Upper lobe of left lung (tissue), 6 donors: ENCODE measurements at regions not wholly inside any gene's neighbourhood (a gene's known extent, or its start where the extent isn't known, plus 50 kb on each side); places are given as distances from the start of the nearest gene placed in this dataset.
A peak's percentile ranks its signal among the peaks of the same experiment; 100 is the strongest.

Experiments used
- ATAC-seq, 2 donors: fragments of 200-7000 bp; cut with Tn5 transposase; one replicate each; pipeline ENCODE4 v1.9.1; 2022; ENCODE audit warnings: mild to moderate bottlenecking in 2 of 2, moderate library complexity in 2 of 2; ENCODE audit not compliant: low FRiP score in 2 of 2
- DNase-seq, 2 donors: peaks; one replicate each; pipeline ENCODE4 v3.0.0-alpha.2; 2019 to 2020
- H3K27ac ChIP-seq, 4 donors: fragments of 200-600 bp; sonication (generic); one replicate each; pipeline ENCODE4 v1.5.1; 2016 to 2019
- H3K27me3 ChIP-seq, 4 donors: fragments of 200-600 bp; sonication (generic); one replicate each; pipeline ENCODE4 v1.5.1; 2017 to 2019
- H3K36me3 ChIP-seq, 4 donors: fragments of 200-600 bp; sonication (generic); one replicate each; pipeline ENCODE4 v1.5.1; 2016 to 2019
- H3K4me1 ChIP-seq, 4 donors: fragments of 200-600 bp; sonication (generic); one replicate each; pipeline ENCODE4 v1.5.1; 2018 to 2019
- H3K4me3 ChIP-seq, 4 donors: fragments of 200-600 bp; sonication (generic); one replicate each; pipeline ENCODE4 v1.5.1; 2017 to 2019; ENCODE audit warnings: mild to moderate bottlenecking in 2 of 4, moderate library complexity in 1 of 4
- H3K9me3 ChIP-seq, 4 donors: fragments of 200-600 bp; sonication (generic); one replicate each; pipeline ENCODE4 v1.5.1; 2018 to 2019
- CTCF ChIP-seq, 6 experiments: fragments of 450-650 bp in 4 of 6; fragments of 200-600 bp in 2 of 6; sonication (generic) in 2 of 6; IDR thresholded peaks; one replicate each; pipeline ENCODE4 v1.5.1; 2016 to 2019; ENCODE audit warnings: antibody characterized with exemption in 6 of 6
- EP300 ChIP-seq, 4 donors: sonication (generic); formaldehyde crosslinking; IDR thresholded peaks; one replicate each; pipeline ENCODE4 v1.5.1; 2017; ENCODE audit warnings: antibody characterized with exemption in 4 of 4, control low read depth in 2 of 4
- POLR2A ChIP-seq, 4 donors: fragments of 450-650 bp; IDR thresholded peaks; one replicate each; pipeline ENCODE4 v1.5.1; 2016 to 2017; ENCODE audit warnings: antibody characterized with exemption in 4 of 4, mild to moderate bottlenecking in 2 of 4
- POLR2AphosphoS5 ChIP-seq, 2 donors: sonication (generic); formaldehyde crosslinking; IDR thresholded peaks; one replicate each; pipeline ENCODE4 v1.5.1; 2017; ENCODE audit warnings: antibody characterized with exemption in 2 of 2
- WGBS, 2 donors: methylation state at CpG; one replicate each; pipeline ENCODE4 v1.1.5; 2017 to 2018; 5-methylcytosine and 5-hydroxymethylcytosine counted together
- donor health status: DM: no; HTN: no; CAD: no; lungs with moderate emphysema.
- donor health status: DM: no; HTN: yes; CAD: no; lungs with severe emphysema.

DNA sequence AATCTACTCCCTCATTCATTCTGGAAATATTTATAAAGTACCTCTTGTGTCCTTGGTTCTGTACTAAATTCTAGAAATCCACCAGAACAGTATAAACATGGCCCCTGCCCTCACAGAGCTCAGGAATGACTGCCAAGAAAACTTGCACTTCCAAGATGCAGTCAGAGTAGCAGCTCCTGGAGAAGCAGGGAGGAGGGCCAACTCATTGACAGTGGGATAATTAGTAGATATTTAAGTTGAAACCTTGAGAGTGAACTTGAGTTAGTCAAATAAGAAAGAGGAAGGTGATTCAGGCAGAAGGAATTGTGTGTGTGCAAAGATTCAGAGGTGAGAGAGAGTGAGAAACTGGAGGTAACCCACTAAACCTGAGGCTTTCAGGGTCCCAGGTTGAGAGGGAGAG lies 182.2 kb upstream of the INHBA start:
- Histone ChIP-seq H3K36me3 (no peaks in the 10 kb centered on the region), H3K9me3 (no peaks in the 10 kb centered on the region), H3K27me3 (no peaks in the 10 kb centered on the region), H3K4me3 (no peak overlapping the region), H3K27ac (no peak overlapping the region), H3K4me1 (peaks cover 9 to 19% (median 15%) of the 10 kb centered on the region in 4 donors)
- no peak for TF ChIP-seq POLR2A (IDR thresholded peaks at IDR 0.05)
- TF ChIP-seq CTCF (IDR thresholded peaks at IDR 0.05): no peak
- no peak for TF ChIP-seq EP300 (IDR thresholded peaks at IDR 0.05)
- no peak for TF ChIP-seq POLR2AphosphoS5 (IDR thresholded peaks at IDR 0.05)
- DNase-seq: no peak
- ATAC-seq: no peak

DNA sequence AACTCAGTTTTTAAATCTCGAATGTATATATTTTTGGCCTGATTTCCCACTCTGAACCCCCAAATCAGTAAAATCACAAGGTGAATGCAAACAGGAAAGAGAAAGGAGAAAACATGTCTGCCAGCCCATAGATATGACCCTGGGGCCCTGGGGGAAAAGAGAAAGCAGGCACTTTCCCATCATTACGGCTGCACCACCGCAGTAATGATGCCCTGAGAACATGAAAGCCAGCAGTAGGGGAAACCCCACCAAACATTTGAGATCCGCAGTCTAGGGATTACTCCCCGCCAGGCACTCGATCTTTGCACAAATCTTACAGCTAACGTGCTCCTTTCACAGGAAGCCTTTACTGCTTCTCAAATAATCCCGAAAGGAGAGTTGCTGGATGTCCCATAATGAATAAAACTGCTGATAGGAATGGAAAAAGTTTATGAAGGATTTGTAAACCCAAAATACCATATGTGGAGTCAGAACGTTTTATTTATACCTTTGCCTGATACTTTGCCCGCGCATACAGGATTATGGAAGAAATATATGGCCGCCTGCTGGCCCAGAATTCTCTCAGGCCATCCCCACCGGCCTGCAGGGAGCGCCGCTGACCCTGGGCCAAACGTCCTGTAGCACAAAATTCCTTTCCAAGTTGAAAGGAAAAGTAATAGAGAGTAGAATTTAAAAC lies 180.0 kb upstream of the INHBA start:
- DNase-seq: no peak
- no peak overlapping the region for H3K4me3 ChIP-seq
- ATAC-seq: no peak
- H3K27me3 ChIP-seq: no peaks in the 10 kb centered on the region
- no peaks in the 10 kb centered on the region for H3K9me3 ChIP-seq
- peaks cover 9 to 19% (median 15%) of the 10 kb centered on the region in 4 donors for H3K4me1 ChIP-seq
- 87 to 93% methylated on average over 16 of the region's 16 CpGs for WGBS, 2 donors
- H3K36me3 ChIP-seq: no peaks in the 10 kb centered on the region
- TF ChIP-seq POLR2A (IDR thresholded peaks at IDR 0.05) (no peak), CTCF (IDR thresholded peaks at IDR 0.05) (no peak), POLR2AphosphoS5 (IDR thresholded peaks at IDR 0.05) (no peak), EP300 (IDR thresholded peaks at IDR 0.05) (no peak)
- peak overlapping the region in 1 of 4 donors; percentile 65 for H3K27ac ChIP-seq

DNA sequence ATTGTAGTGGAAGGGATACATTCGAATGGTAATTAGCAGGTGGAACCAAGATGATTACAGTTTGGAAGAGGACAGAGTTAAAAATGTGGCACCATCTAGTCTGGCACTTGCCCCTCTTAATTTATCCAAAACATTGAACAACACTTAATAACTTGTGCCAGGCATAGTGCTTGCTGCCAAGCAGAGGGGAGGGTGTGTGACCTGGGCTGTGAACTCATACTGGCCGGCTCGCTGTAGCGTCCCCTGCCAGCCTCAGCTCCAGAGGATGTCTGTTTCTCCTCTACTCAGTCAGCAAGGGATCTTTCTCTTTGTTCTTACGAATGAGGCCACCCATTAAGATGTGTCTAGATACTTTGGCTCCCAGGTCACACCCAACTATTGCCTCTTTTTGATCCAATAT lies 179.4 kb upstream of the INHBA start:
- DNase-seq (no peak), ATAC-seq (no peak)
- 72 to 77% methylated on average over 5 of the region's 5 CpGs for WGBS, 2 donors
- Histone ChIP-seq H3K27ac (peak overlapping the region; percentile 38 to 69 (median 59)), H3K4me1 (peaks cover 9 to 18% (median 14%) of the 10 kb centered on the region in 4 donors), H3K36me3 (no peaks in the 10 kb centered on the region), H3K27me3 (no peaks in the 10 kb centered on the region), H3K9me3 (no peaks in the 10 kb centered on the region), H3K4me3 (no peak overlapping the region)
- no peak for TF ChIP-seq POLR2AphosphoS5 (IDR thresholded peaks at IDR 0.05)
- TF ChIP-seq CTCF (IDR thresholded peaks at IDR 0.05): no peak
- no peak for TF ChIP-seq POLR2A (IDR thresholded peaks at IDR 0.05)
- no peak for TF ChIP-seq EP300 (IDR thresholded peaks at IDR 0.05)

GRCh38 chr7:41881331-41882130 lies 178.6 kb upstream of the INHBA start:
- TF ChIP-seq POLR2A (IDR thresholded peaks at IDR 0.05) (no peak), POLR2AphosphoS5 (IDR thresholded peaks at IDR 0.05) (peak in 1 of 2 donors; percentile 85), EP300 (IDR thresholded peaks at IDR 0.05) (peak in 3 of 4 donors; percentile 13 to 69 (median 63)), CTCF (IDR thresholded peaks at IDR 0.05) (no peak)
- no peaks in the 10 kb centered on the region for H3K36me3 ChIP-seq
- peak; percentile 79 to 82 for ATAC-seq
- H3K27me3 ChIP-seq: no peaks in the 10 kb centered on the region
- no peak overlapping the region for H3K4me3 ChIP-seq
- peak overlapping the region; percentile 38 to 69 (median 59) for H3K27ac ChIP-seq
- peaks cover 4 to 14% (median 9%) of the 10 kb centered on the region in 4 donors for H3K4me1 ChIP-seq
- H3K9me3 ChIP-seq: no peaks in the 10 kb centered on the region
- DNase-seq: peak in 1 of 2 donors; percentile 71
- WGBS, 2 donors: 40 to 49% methylated on average over 13 of the region's 13 CpGs
